ENCODE measurements at regions not wholly inside any gene's neighbourhood (a gene's known extent, or its start where the extent isn't known, plus 50 kb on each side); places are given as distances from the start of the nearest gene placed in this dataset.

- no peak overlapping the region for H3K9ac ChIP-seq (ENCODE audit: low read length)
- H3K4me1 ChIP-seq (ENCODE audit: control insufficient read depth in 2 of 2, insufficient read depth in 2 of 2, low read length in 2 of 2): no peaks in the 10 kb centered on the region
- intact Hi-C loops (cut with micrococcal nuclease): no loop called here
- H3K4me3 ChIP-seq (ENCODE audit: control extremely low read depth in 1 of 5, extremely low read depth in 1 of 5, insufficient read depth in 1 of 5, low read depth in 2 of 5, low read length in 4 of 5): no peak overlapping the region
- H3K9me3 Mint-ChIP-seq (ENCODE audit: insufficient read depth): peaks cover 10% of the 10 kb centered on the region
- H3K27ac ChIP-seq (ENCODE audit: low read length in 2 of 2): no peak overlapping the region
- H3K27ac Mint-ChIP-seq: no peak overlapping the region
- H3K27me3 ChIP-seq (replicated peaks in 1 of 4; ENCODE audit: control extremely low read depth in 1 of 4, control insufficient read depth in 3 of 4, insufficient read depth in 4 of 4, low read length in 3 of 4): no peaks in the 10 kb centered on the region
- no peak overlapping the region for H3K4me2 ChIP-seq (replicated peaks; ENCODE audit: low read depth, low read length, poor library complexity, severe bottlenecking)
- TF ChIP-seq CTCF (IDR thresholded peaks at IDR 0.05): no peak
- no peak for TF ChIP-seq EZH2 (IDR thresholded peaks at IDR 0.05; ENCODE audit: borderline replicate concordance, insufficient read depth, low read depth, low read length, poor library complexity, severe bottlenecking)
- H3K4me1 Mint-ChIP-seq: no peaks in the 10 kb centered on the region
- H3K79me2 ChIP-seq (ENCODE audit: control insufficient read depth, insufficient read depth, low read length): no peaks in the 10 kb centered on the region
- H3K9me3 ChIP-seq (ENCODE audit: control extremely low read depth in 1 of 3, control insufficient read depth in 2 of 3, insufficient read depth in 1 of 3, low read length in 2 of 3): peaks cover 1 to 3% (median 1%) of the 10 kb centered on the region in 3 donors
- H3K36me3 ChIP-seq (replicated peaks in 1 of 2; ENCODE audit: control extremely low read depth in 1 of 2, control insufficient read depth in 1 of 2, extremely low read depth in 1 of 2, insufficient read depth in 2 of 2, low read length in 1 of 2): no peaks in the 10 kb centered on the region
- ChIA-PET POLR2A (no interaction called here), CTCF (no interaction called here)
- ATAC-seq (ENCODE audit: low read depth) (no peak), DNase-seq (no peak)
- H2AFZ ChIP-seq (ENCODE audit: insufficient read depth, low read depth, low read length, poor library complexity, severe bottlenecking): no peak overlapping the region
- H3K4me3 Mint-ChIP-seq: no peak overlapping the region
- no peaks in the 10 kb centered on the region for H4K20me1 ChIP-seq (ENCODE audit: control insufficient read depth, insufficient read depth, low read length, poor library complexity, severe bottlenecking)
- peaks cover 12% of the 10 kb centered on the region for H3K27me3 Mint-ChIP-seq
Observed at GRCh38 chr2:126383800-126384199, 272.2 kb upstream of the GYPC start.

- H3K9me3 Mint-ChIP-seq (ENCODE audit: insufficient read depth): peaks cover 10% of the 10 kb centered on the region
- ATAC-seq (ENCODE audit: low read depth) (no peak), DNase-seq (no peak)
- no peaks in the 10 kb centered on the region for H3K4me1 Mint-ChIP-seq
- intact Hi-C loops (cut with micrococcal nuclease): no loop called here
- CTCF ChIA-PET: no interaction called here
- Histone ChIP-seq H4K20me1 (ENCODE audit: control insufficient read depth, insufficient read depth, low read length, poor library complexity, severe bottlenecking) (no peaks in the 10 kb centered on the region), H3K4me1 (ENCODE audit: control insufficient read depth in 2 of 2, insufficient read depth in 2 of 2, low read length in 2 of 2) (no peaks in the 10 kb centered on the region), H3K9ac (ENCODE audit: low read length) (no peak overlapping the region), H3K36me3 (replicated peaks in 1 of 2; ENCODE audit: control extremely low read depth in 1 of 2, control insufficient read depth in 1 of 2, extremely low read depth in 1 of 2, insufficient read depth in 2 of 2, low read length in 1 of 2) (no peaks in the 10 kb centered on the region), H3K27ac (ENCODE audit: low read length in 2 of 2) (no peak overlapping the region), H2AFZ (ENCODE audit: insufficient read depth, low read depth, low read length, poor library complexity, severe bottlenecking) (no peak overlapping the region), H3K27me3 (replicated peaks in 1 of 4; ENCODE audit: control extremely low read depth in 1 of 4, control insufficient read depth in 3 of 4, insufficient read depth in 4 of 4, low read length in 3 of 4) (no peaks in the 10 kb centered on the region), H3K4me3 (ENCODE audit: control extremely low read depth in 1 of 5, extremely low read depth in 1 of 5, insufficient read depth in 1 of 5, low read depth in 2 of 5, low read length in 4 of 5) (no peak overlapping the region), H3K4me2 (replicated peaks; ENCODE audit: low read depth, low read length, poor library complexity, severe bottlenecking) (no peak overlapping the region), H3K79me2 (ENCODE audit: control insufficient read depth, insufficient read depth, low read length) (no peaks in the 10 kb centered on the region), H3K9me3 (ENCODE audit: control extremely low read depth in 1 of 3, control insufficient read depth in 2 of 3, insufficient read depth in 1 of 3, low read length in 2 of 3) (peaks cover 1 to 3% (median 2%) of the 10 kb centered on the region in 3 donors)
- TF ChIP-seq EZH2 (IDR thresholded peaks at IDR 0.05; ENCODE audit: borderline replicate concordance, insufficient read depth, low read depth, low read length, poor library complexity, severe bottlenecking) (no peak), CTCF (IDR thresholded peaks at IDR 0.05) (no peak)
- H3K27ac Mint-ChIP-seq: no peak overlapping the region
- POLR2A ChIA-PET: no interaction called here
- H3K4me3 Mint-ChIP-seq: no peak overlapping the region
- peaks cover 6% of the 10 kb centered on the region for H3K27me3 Mint-ChIP-seq
Observed at GRCh38 chr2:126385441-126385840, 270.5 kb upstream of the GYPC start.
